Kidney (tissue), 13 donors: ENCODE measurements at regions not wholly inside any gene's neighbourhood (a gene's known extent, or its start where the extent isn't known, plus 50 kb on each side); places are given as distances from the start of the nearest gene placed in this dataset.

Experiments
- DNase-seq, 5 donors: peaks; one replicate each; pipeline ENCODE4 v3.0.0-alpha.2; 2013 to 2020
- FAIRE-seq: peaks from 2 replicates; lab custom pipeline; 2012; peaks lifted over from hg19 to GRCh38; lab: Jason Lieb, UNC
- H3K27ac ChIP-seq, 2 donors: one replicate each; pipeline ENCODE4 v1.7.0; 2013; ENCODE audit warnings: low read depth in 2 of 2, low read length in 2 of 2, inconsistent platforms in 1 of 2
- H3K27me3 ChIP-seq: one replicate; pipeline ENCODE4 v1.7.1; 2013; ENCODE audit warnings: low read length, inconsistent platforms; ENCODE audit not compliant: control insufficient read depth, insufficient read depth
- H3K36me3 ChIP-seq, 3 donors: one replicate each; pipeline versions ENCODE4 v1.7.0 to v1.7.1; 2013; ENCODE audit warnings: low read length in 3 of 3, control low read depth in 1 of 3, inconsistent platforms in 1 of 3; ENCODE audit not compliant: insufficient read depth in 3 of 3, control insufficient read depth in 2 of 3
- H3K4me1 ChIP-seq, 3 donors: one replicate each; pipeline versions ENCODE4 v1.7.0 to v1.7.1; 2013; ENCODE audit warnings: low read length in 3 of 3, inconsistent platforms in 1 of 3, low read depth in 1 of 3; ENCODE audit not compliant: control insufficient read depth in 2 of 3, insufficient read depth in 2 of 3
- H3K4me3 ChIP-seq, 3 donors: one replicate each; pipeline versions ENCODE4 v1.7.0 to v1.8.1; 2013; ENCODE audit warnings: low read length in 3 of 3, control low read depth in 1 of 3, inconsistent platforms in 1 of 3
- H3K9ac ChIP-seq, 3 donors: one replicate each; pipeline versions ENCODE4 v1.7.0 to v1.7.1; 2013; ENCODE audit warnings: low read length in 3 of 3, control low read depth in 1 of 3, inconsistent platforms in 1 of 3
- H3K9me3 ChIP-seq, 3 donors: one replicate each; pipeline versions ENCODE4 v1.7.0 to v1.7.1; 2013; ENCODE audit warnings: low read length in 3 of 3, control low read depth in 1 of 3, inconsistent platforms in 1 of 3; ENCODE audit not compliant: control insufficient read depth in 2 of 3, insufficient read depth in 1 of 3
- intact Hi-C: fragments of 100-400 bp; cut with DNase I; formaldehyde crosslinking; loops from one replicate; pipeline ENCODE4 v1.11.1; 2022
- TF ChIP-seq, protein P1 (sequence below): IDR thresholded peaks from 3 replicates; pipeline ENCODE4 v1.5.1; 2012; ENCODE audit warnings: mild to moderate bottlenecking, moderate library complexity, borderline replicate concordance; ENCODE audit not compliant: insufficient read depth; ENCODE audit errors: extremely low read depth
- donor health status: control.
- donor health status: control.
- donor health status: control.
- donor health status: control.
- donor health status: control.
- donor health status: DM: yes; HTN: yes; CAD: no.
- donor health status: Normal renal cell carcinoma (clear cell type).

DNA sequence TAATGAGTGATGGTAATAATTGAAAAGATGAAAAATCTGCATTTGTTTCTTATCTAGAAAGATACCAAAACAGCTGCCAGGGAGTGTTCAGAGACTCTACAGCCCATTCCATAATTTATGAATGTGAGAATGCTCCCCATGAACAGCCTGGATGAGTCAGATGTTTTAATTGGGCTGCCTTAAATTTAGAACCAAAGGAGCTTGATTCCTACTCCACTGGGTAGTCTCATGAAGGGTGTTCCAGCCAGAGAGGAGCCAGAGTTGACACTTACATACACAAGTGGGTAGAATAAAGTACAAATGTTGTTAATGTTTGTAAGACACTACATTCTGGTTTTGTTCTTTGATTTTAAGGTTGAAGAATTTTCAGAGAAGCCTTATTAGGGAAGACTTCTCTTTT, 123.2 kb upstream of the PRNP start:
- Histone ChIP-seq H3K4me3 (no peak overlapping the region), H3K27ac (no peak overlapping the region), H3K36me3 (no peaks in the 10 kb centered on the region), H3K9ac (no peak overlapping the region), H3K27me3 (no peaks in the 10 kb centered on the region), H3K4me1 (no peaks in the 10 kb centered on the region), H3K9me3 (peaks cover 0 to 2% (median 0%) of the 10 kb centered on the region in 3 donors)
- intact Hi-C loops = no loop called here
- TF ChIP-seq, protein P1, sequence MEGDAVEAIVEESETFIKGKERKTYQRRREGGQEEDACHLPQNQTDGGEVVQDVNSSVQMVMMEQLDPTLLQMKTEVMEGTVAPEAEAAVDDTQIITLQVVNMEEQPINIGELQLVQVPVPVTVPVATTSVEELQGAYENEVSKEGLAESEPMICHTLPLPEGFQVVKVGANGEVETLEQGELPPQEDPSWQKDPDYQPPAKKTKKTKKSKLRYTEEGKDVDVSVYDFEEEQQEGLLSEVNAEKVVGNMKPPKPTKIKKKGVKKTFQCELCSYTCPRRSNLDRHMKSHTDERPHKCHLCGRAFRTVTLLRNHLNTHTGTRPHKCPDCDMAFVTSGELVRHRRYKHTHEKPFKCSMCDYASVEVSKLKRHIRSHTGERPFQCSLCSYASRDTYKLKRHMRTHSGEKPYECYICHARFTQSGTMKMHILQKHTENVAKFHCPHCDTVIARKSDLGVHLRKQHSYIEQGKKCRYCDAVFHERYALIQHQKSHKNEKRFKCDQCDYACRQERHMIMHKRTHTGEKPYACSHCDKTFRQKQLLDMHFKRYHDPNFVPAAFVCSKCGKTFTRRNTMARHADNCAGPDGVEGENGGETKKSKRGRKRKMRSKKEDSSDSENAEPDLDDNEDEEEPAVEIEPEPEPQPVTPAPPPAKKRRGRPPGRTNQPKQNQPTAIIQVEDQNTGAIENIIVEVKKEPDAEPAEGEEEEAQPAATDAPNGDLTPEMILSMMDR = no peak
- DNase-seq = no peak
- no peak for FAIRE-seq

DNA sequence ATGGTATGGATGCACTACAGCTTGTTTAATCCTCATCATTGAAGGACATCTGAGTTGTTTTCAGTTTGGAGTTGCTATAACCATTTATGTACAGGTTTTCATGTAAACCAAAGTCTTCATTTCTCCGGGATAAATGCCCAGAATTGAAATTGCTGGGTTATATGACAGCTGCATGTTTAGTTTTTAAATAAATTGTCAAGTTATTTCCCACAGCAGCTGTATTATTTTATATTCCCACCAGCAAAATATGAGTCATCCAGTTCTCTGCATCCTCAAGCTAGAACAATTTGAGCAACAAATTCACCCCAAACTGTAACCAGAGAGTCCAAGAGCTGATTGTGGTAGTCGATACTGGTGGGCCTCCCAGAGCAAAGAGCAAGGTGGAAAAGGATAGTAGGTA, 125.6 kb upstream of the PRNP start:
- no peaks in the 10 kb centered on the region for H3K4me1 ChIP-seq
- intact Hi-C loops = no loop called here
- no peak for FAIRE-seq
- H3K9ac ChIP-seq = no peak overlapping the region
- no peaks in the 10 kb centered on the region for H3K36me3 ChIP-seq
- no peaks in the 10 kb centered on the region for H3K27me3 ChIP-seq
- H3K27ac ChIP-seq = no peak overlapping the region
- no peak for DNase-seq
- peaks cover 0 to 2% (median 0%) of the 10 kb centered on the region in 3 donors for H3K9me3 ChIP-seq
- no peak overlapping the region for H3K4me3 ChIP-seq
- TF ChIP-seq, protein P1 = no peak

DNA sequence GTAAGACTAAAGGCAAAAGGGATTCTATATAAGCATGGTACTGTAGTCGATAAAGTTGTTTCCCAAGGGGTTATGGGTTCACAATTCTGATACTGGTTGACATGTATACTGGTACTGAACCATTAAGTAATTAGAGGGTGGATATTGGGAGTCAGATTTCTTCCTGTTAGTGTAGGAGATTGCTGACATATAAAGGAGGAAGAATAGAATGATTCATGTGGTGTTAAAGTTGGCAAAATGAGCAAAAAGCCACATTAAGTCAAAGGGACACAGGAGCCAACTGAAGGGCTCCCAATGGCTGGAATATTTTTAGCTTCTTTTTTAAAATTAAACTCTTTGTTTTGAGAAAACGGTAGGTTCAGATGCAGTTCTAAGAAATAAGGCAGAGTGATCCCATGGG, 126.3 kb upstream of the PRNP start:
- DNase-seq (no peak), FAIRE-seq (no peak)
- H3K27me3 ChIP-seq = no peaks in the 10 kb centered on the region
- peaks cover 0 to 2% (median 0%) of the 10 kb centered on the region in 3 donors for H3K9me3 ChIP-seq
- H3K36me3 ChIP-seq = no peaks in the 10 kb centered on the region
- no peak overlapping the region for H3K27ac ChIP-seq
- H3K4me3 ChIP-seq = no peak overlapping the region
- TF ChIP-seq, protein P1 = no peak
- no peaks in the 10 kb centered on the region for H3K4me1 ChIP-seq
- intact Hi-C loops = no loop called here
- H3K9ac ChIP-seq = no peak overlapping the region

DNA sequence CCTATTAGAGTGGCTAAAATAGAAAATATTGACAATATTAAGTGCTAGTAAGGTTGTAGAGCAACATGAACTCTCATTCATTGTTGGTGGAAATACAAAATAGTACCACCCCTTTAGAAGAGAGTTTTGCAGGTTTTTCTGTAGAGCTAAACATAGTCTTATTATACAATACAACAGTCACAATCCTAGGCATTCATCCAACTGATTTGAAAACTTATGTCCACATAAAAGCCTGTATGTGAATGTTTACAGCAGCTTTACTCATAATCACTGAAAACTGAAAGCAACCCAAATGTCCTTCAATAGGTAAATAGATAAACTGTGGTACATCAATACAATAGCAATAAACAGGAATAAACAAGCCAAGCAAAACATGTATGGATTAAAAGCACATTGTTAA, 127.2 kb upstream of the PRNP start:
- TF ChIP-seq, protein P1 = no peak
- Histone ChIP-seq H3K27ac (no peak overlapping the region), H3K36me3 (no peaks in the 10 kb centered on the region), H3K9me3 (no peaks in the 10 kb centered on the region), H3K9ac (no peak overlapping the region), H3K4me3 (no peak overlapping the region), H3K4me1 (no peaks in the 10 kb centered on the region), H3K27me3 (no peaks in the 10 kb centered on the region)
- FAIRE-seq = no peak
- intact Hi-C loops = no loop called here
- DNase-seq = no peak
